Endothelial cell of umbilical vein (primary cell): ENCODE measurements at regions not wholly inside any gene's neighbourhood (a gene's known extent, or its start where the extent isn't known, plus 50 kb on each side); places are given as distances from the start of the nearest gene placed in this dataset.

ENCODE experiments used
- BruUV-seq: library from RNA; stranded (reverse); fragments of 400-500 nt; replicated peaks from 2 replicates; lab custom pipeline; 2021; lab: Mats Ljungman, UMichigan
- CTCF ChIA-PET: fragments of 300-600, 350-600 bp; sonication (Branson Sonifier 250); formaldehyde crosslinking; loops from one replicate; lab custom pipeline; 2021; ENCODE audit warnings: antibody characterized with exemption, inconsistent platforms; lab: Charles Lee
- POLR2A ChIA-PET: fragments of 300-600, 350-600 bp; sonication (Branson Sonifier 250); formaldehyde crosslinking; loops from one replicate; lab custom pipeline; 2021; ENCODE audit warnings: antibody characterized with exemption, inconsistent platforms; lab: Charles Lee
- DNase-seq: peaks from one replicate; pipeline ENCODE4 v3.0.0-alpha.2; 2011; ENCODE audit warnings: low read depth, low spot score
- FAIRE-seq: peaks from 2 replicates; lab custom pipeline; 2011; peaks lifted over from hg19 to GRCh38; lab: Jason Lieb, UNC
- H2AFZ ChIP-seq: 2 replicates; pipeline ENCODE4 v1.6.0; 2012; ENCODE audit warnings: low read depth, low read length, control low read depth, inconsistent platforms
- H3K27ac ChIP-seq: 2 replicates; pipeline ENCODE4 v1.5.1; 2011; ENCODE audit warnings: low read depth, mild to moderate bottlenecking, control low read depth, low read length, moderate library complexity; ENCODE audit not compliant: insufficient read depth
- H3K27me3 ChIP-seq, 2 experiments: 2 replicates each; pipeline versions ENCODE4 v1.6.0 to v1.6.1; 2011; ENCODE audit warnings: low read length in 2 of 2, mixed read lengths in 1 of 2; ENCODE audit not compliant: control insufficient read depth in 2 of 2, insufficient read depth in 2 of 2
- H3K36me3 ChIP-seq, 2 experiments: 2 replicates in 1 of 2; 3 replicates in 1 of 2; pipeline ENCODE4 v1.5.1; 2011; ENCODE audit warnings: low read length in 2 of 2, mild to moderate bottlenecking in 1 of 2, moderate library complexity in 1 of 2; ENCODE audit not compliant: control insufficient read depth in 2 of 2, insufficient read depth in 2 of 2; ENCODE audit errors: extremely low read depth in 1 of 2
- H3K4me1 ChIP-seq: 3 replicates; pipeline ENCODE4 v1.5.1; 2011; ENCODE audit warnings: mild to moderate bottlenecking, low read length; ENCODE audit not compliant: control insufficient read depth, insufficient read depth; ENCODE audit errors: extremely low read depth
- H3K4me2 ChIP-seq: 2 replicates; pipeline ENCODE4 v1.6.1; 2011; ENCODE audit warnings: low read length, control low read depth, mixed read lengths; ENCODE audit not compliant: insufficient read depth
- H3K4me3 ChIP-seq, 3 experiments: fragments of 200-600 bp in 1 of 3; sonication (generic), shearing (Covaris generic) in 1 of 3; replicated peaks in 1 of 3; 2 replicates each; pipeline ENCODE4 v1.5.1; 2011 to 2016; ENCODE audit warnings: control low read depth in 3 of 3, low read length in 3 of 3, mild to moderate bottlenecking in 2 of 3, inconsistent platforms in 1 of 3, low read depth in 1 of 3, moderate library complexity in 1 of 3; ENCODE audit not compliant: insufficient read depth in 1 of 3
- H3K79me2 ChIP-seq: 2 replicates; pipeline ENCODE4 v1.6.0; 2012; ENCODE audit warnings: low read length, inconsistent platforms; ENCODE audit not compliant: control insufficient read depth, insufficient read depth
- H3K9ac ChIP-seq: replicated peaks from 2 replicates; pipeline ENCODE3; 2011; ENCODE audit warnings: low read length, control low read depth; ENCODE audit not compliant: insufficient read depth; ENCODE audit errors: extremely low read depth
- H3K9me1 ChIP-seq: replicated peaks from 3 replicates; pipeline ENCODE4 v1.6.0; 2011; ENCODE audit warnings: mild to moderate bottlenecking, low read length; ENCODE audit not compliant: control insufficient read depth, insufficient read depth; ENCODE audit errors: extremely low read depth
- H3K9me3 ChIP-seq: replicated peaks from 2 replicates; pipeline ENCODE4 v1.5.1; 2012; ENCODE audit warnings: low read length, inconsistent platforms; ENCODE audit not compliant: control insufficient read depth, insufficient read depth
- H4K20me1 ChIP-seq: replicated peaks from 2 replicates; pipeline ENCODE3; 2011; ENCODE audit warnings: mild to moderate bottlenecking, low read length; ENCODE audit not compliant: control insufficient read depth, insufficient read depth; ENCODE audit errors: extremely low read depth
- CTCF ChIP-seq, 2 donors: IDR thresholded peaks; 1 replicate in 1 of 2; 2 replicates in 1 of 2; pipeline ENCODE4 v1.5.1; 2011; ENCODE audit warnings: low read length in 2 of 2, mild to moderate bottlenecking in 2 of 2, moderate library complexity in 2 of 2, control low read depth in 1 of 2, inconsistent platforms in 1 of 2, low read depth in 1 of 2; ENCODE audit not compliant: insufficient read depth in 1 of 2; ENCODE audit errors: extremely low read depth in 1 of 2
- EZH2 ChIP-seq: IDR thresholded peaks from 2 replicates; pipeline ENCODE4 v1.6.1; 2012; ENCODE audit warnings: borderline replicate concordance, low read depth, mild to moderate bottlenecking, moderate library complexity, low read length, inconsistent platforms; ENCODE audit not compliant: severe bottlenecking
- FOS ChIP-seq: IDR thresholded peaks from 2 replicates; pipeline ENCODE4 v1.6.1; 2011; ENCODE audit warnings: mild to moderate bottlenecking, low read length, moderate library complexity, borderline replicate concordance; ENCODE audit not compliant: insufficient read depth
- GATA2 ChIP-seq: IDR thresholded peaks from 2 replicates; pipeline ENCODE4 v1.7.0; 2011; ENCODE audit warnings: low read depth, mild to moderate bottlenecking, moderate library complexity, mixed read lengths, low read length; ENCODE audit not compliant: insufficient read length, insufficient read depth
- JUN ChIP-seq: IDR thresholded peaks from 2 replicates; pipeline ENCODE4 v1.6.1; 2011; ENCODE audit warnings: borderline replicate concordance, low read depth; ENCODE audit not compliant: insufficient read length, insufficient read depth
- MAX ChIP-seq: IDR thresholded peaks from 2 replicates; pipeline ENCODE4 v1.6.1; 2011; ENCODE audit not compliant: insufficient read depth, insufficient read length
- MYC ChIP-seq: IDR thresholded peaks from one replicate; pipeline ENCODE4 v1.6.1; 2011; ENCODE audit warnings: mild to moderate bottlenecking, low read depth, low read length
- POLR2A ChIP-seq: IDR thresholded peaks from 2 replicates; pipeline ENCODE4 v1.6.1; 2012; ENCODE audit warnings: low read depth, mild to moderate bottlenecking, control low read depth, low read length
- POLR2AphosphoS5 ChIP-seq: IDR thresholded peaks from 2 replicates; pipeline ENCODE4 v1.6.1; 2012; ENCODE audit warnings: low read depth, mild to moderate bottlenecking, control low read depth, low read length, moderate library complexity; ENCODE audit not compliant: insufficient read depth
- dilution Hi-C: fragments of 300-500 bp; cut with MboI; formaldehyde crosslinking; loops from one replicate; pipeline ENCODE4 v1.15.0; 2019; ENCODE audit warnings: low sequenced_read_pairs; ENCODE audit not compliant: extremely low pct_ligation_motif_present
- intact Hi-C: fragments of 100-400 bp; cut with micrococcal nuclease; formaldehyde crosslinking; loops from one replicate; pipeline ENCODE4 v1.10.0; 2022

- Histone ChIP-seq H3K27ac (no peak overlapping the region), H3K9me3 (no peaks in the 10 kb centered on the region), H4K20me1 (no peaks in the 10 kb centered on the region), H2AFZ (no peak overlapping the region), H3K4me2 (no peak overlapping the region), H3K27me3 (no peaks in the 10 kb centered on the region), H3K4me1 (no peaks in the 10 kb centered on the region), H3K79me2 (no peaks in the 10 kb centered on the region), H3K4me3 (no peak overlapping the region), H3K36me3 (no peaks in the 10 kb centered on the region), H3K9me1 (no peaks in the 10 kb centered on the region), H3K9ac (no peak overlapping the region)
- DNase-seq: no peak
- TF ChIP-seq MAX (no peak), MYC (no peak), GATA2 (no peak), JUN (no peak), FOS (no peak), EZH2 (no peak), CTCF (IDR thresholded peaks at IDR 0.05; ENCODE audit: extremely low read depth in 1 of 2, insufficient read depth in 1 of 2, low read depth in 1 of 2, low read length in 2 of 2) (no peak), POLR2A (no peak), POLR2AphosphoS5 (no peak)
- no TSS peak for BruUV-seq
- CTCF ChIA-PET: interaction anchor here (1.4 to 1.9 kb wide), 2 partner anchors 10 to 47 kb away, joined by 4 to 8 read pairs; no protein-coding TSS in a partner anchor
- dilution Hi-C loops (no loop called here), intact Hi-C loops (no loop called here)
- no peak for FAIRE-seq
- POLR2A ChIA-PET: no interaction called here
These were observed 386.6 kb downstream of the KCNRG start for GRCh38 chr13:50401721-50402465.
